ENCODE measurements at regions not wholly inside any gene's neighbourhood (a gene's known extent, or its start where the extent isn't known, plus 50 kb on each side); places are given as distances from the start of the nearest gene placed in this dataset.
"Not testable (repeated sequence)": the region's sequence is repeated elsewhere in the genome, so short reads cannot be mapped to it uniquely, and the experiment has no call there.

DNA sequence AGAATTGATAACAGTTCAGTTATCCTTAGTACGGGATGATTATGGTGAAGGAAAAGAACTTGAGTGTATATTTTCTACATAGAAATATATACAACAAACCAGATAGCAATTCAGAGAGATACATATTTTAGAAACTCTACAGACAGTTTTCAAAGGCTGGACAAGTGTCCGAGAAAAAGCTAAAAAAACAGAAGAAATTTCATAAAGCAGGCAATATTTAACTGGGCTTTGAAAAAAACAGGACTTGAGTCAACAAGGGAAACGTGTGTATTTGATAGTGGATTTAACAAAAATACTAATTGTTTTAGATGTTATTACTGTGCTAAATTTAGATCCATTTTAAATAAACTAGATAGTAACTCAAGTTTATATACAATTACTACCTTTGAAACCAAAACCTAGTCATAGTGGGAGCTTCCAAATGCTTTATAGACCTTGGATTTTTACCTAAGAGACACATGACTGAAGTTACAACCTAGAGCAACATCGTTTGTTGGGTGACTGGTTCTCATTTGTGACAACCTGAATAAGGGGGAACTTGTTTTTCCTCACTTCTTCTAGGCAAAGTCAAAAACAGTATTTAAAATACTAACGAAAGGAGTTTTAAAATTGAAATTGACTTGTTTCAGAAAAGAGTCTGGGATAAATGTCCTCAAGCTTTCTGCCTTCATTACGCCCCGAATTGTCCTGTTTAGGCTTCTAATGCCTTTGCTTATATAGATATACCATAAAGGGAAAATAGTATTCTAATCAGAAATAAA lies 116.7 kb upstream of the PRSS16 start:
- Mint-ChIP-seq H3K36me3 (no peaks in the 10 kb centered on the region), H3K4me1 (peaks cover 17 to 42% (median 22%) of the 10 kb centered on the region in 4 donors), H3K4me3 (peak overlapping the region in 2 of 4 donors; percentile 22 to 59), H3K27me3 (no peaks in the 10 kb centered on the region), H3K9me3 (no peaks in the 10 kb centered on the region), H3K27ac (no peak overlapping the region)
- H3K36me3 ChIP-seq (ENCODE audit: control insufficient read depth, insufficient read depth, low read length), result no peaks in the 10 kb centered on the region
- peak overlapping the region; percentile 95 for H3K4me3 ChIP-seq (ENCODE audit: low read depth, low read length)
- peaks cover 34% of the 10 kb centered on the region for H3K4me1 ChIP-seq (ENCODE audit: control insufficient read depth, insufficient read depth, low read length, poor library complexity, severe bottlenecking)
- peak overlapping the region; percentile 92 for H3K27ac ChIP-seq (ENCODE audit: insufficient read depth, low read length, poor library complexity, severe bottlenecking)
- ATAC-seq (ENCODE audit: low read depth in 2 of 2) (no peak), DNase-seq (peak in 1 of 3 donors; percentile 54)
- H3K27me3 ChIP-seq (ENCODE audit: control insufficient read depth, insufficient read depth, low read length), result no peaks in the 10 kb centered on the region
- H3K9me3 ChIP-seq (ENCODE audit: control insufficient read depth in 2 of 2, low read length in 2 of 2), result no peaks in the 10 kb centered on the region

DNA sequence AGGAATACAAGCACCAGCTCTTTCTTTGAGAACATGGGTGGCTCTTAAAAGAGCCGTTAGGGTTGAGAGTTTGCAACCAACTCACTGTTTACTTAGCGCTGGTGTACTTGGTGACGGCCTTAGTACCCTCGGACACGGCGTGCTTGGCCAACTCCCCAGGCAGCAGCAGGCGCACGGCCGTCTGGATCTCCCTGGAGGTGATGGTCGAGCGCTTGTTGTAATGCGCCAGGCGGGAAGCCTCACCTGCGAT lies 115.3 kb upstream of the PRSS16 start:
- not testable (repeated sequence) for ATAC-seq (ENCODE audit: low read depth in 2 of 2); H3K27me3 ChIP-seq (ENCODE audit: control insufficient read depth, insufficient read depth, low read length); H3K4me3 Mint-ChIP-seq; H3K36me3 Mint-ChIP-seq; H3K36me3 ChIP-seq (ENCODE audit: control insufficient read depth, insufficient read depth, low read length); H3K9me3 ChIP-seq (ENCODE audit: control insufficient read depth in 2 of 2, low read length in 2 of 2); H3K27me3 Mint-ChIP-seq; H3K9me3 Mint-ChIP-seq; H3K27ac Mint-ChIP-seq; DNase-seq
- H3K27ac ChIP-seq (ENCODE audit: insufficient read depth, low read length, poor library complexity, severe bottlenecking), result peak overlapping the region; percentile 92
- peak overlapping the region; percentile 95 for H3K4me3 ChIP-seq (ENCODE audit: low read depth, low read length)
- H3K4me1 Mint-ChIP-seq, result peaks cover 12 to 33% (median 15%) of the 10 kb centered on the region in 4 donors
- peaks cover 29% of the 10 kb centered on the region for H3K4me1 ChIP-seq (ENCODE audit: control insufficient read depth, insufficient read depth, low read length, poor library complexity, severe bottlenecking)

DNA sequence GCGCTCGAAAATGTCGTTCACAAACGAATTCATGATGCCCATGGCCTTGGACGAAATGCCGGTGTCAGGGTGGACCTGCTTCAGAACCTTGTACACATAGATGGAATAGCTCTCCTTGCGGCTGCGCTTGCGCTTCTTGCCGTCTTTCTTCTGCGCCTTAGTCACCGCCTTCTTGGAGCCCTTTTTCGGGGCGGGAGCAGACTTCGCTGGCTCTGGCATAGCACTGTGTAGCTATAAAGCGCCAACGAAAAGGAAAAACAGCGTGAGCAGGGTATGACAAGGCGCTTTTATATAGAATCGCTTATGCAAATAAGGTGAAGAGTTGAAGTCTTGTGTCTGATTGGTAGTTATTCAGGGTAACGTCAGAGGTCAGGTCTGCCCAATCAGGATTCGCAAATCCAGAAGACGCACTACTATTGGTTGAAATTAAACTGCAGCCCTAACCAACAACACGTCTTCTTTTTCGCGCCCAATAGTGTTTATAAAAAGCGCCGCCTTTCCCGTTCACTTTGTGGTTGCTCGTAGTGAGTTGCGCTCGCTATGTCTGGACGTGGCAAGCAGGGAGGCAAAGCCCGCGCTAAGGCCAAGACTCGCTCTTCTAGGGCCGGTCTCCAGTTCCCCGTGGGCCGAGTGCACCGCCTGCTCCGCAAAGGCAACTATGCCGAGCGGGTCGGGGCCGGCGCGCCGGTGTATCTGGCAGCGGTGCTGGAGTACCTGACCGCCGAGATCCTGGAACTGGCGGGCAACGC lies 114.8 kb upstream of the PRSS16 start:
- Mint-ChIP-seq H3K36me3 (no peaks in the 10 kb centered on the region), H3K9me3 (no peaks in the 10 kb centered on the region), H3K27me3 (no peaks in the 10 kb centered on the region), H3K4me1 (peaks cover 10 to 32% (median 13%) of the 10 kb centered on the region in 4 donors), H3K4me3 (no peak overlapping the region), H3K27ac (no peak overlapping the region)
- peaks cover 27% of the 10 kb centered on the region for H3K4me1 ChIP-seq (ENCODE audit: control insufficient read depth, insufficient read depth, low read length, poor library complexity, severe bottlenecking)
- no peaks in the 10 kb centered on the region for H3K27me3 ChIP-seq (ENCODE audit: control insufficient read depth, insufficient read depth, low read length)
- no peaks in the 10 kb centered on the region for H3K36me3 ChIP-seq (ENCODE audit: control insufficient read depth, insufficient read depth, low read length)
- peak; percentile 89 to 99 (median 98) for DNase-seq
- H3K27ac ChIP-seq (ENCODE audit: insufficient read depth, low read length, poor library complexity, severe bottlenecking), result peak overlapping the region; percentile 92
- ATAC-seq (ENCODE audit: low read depth in 2 of 2), result peak; percentile 85 to 87
- no peaks in the 10 kb centered on the region for H3K9me3 ChIP-seq (ENCODE audit: control insufficient read depth in 2 of 2, low read length in 2 of 2)
- peak overlapping the region; percentile 95 for H3K4me3 ChIP-seq (ENCODE audit: low read depth, low read length)

DNA sequence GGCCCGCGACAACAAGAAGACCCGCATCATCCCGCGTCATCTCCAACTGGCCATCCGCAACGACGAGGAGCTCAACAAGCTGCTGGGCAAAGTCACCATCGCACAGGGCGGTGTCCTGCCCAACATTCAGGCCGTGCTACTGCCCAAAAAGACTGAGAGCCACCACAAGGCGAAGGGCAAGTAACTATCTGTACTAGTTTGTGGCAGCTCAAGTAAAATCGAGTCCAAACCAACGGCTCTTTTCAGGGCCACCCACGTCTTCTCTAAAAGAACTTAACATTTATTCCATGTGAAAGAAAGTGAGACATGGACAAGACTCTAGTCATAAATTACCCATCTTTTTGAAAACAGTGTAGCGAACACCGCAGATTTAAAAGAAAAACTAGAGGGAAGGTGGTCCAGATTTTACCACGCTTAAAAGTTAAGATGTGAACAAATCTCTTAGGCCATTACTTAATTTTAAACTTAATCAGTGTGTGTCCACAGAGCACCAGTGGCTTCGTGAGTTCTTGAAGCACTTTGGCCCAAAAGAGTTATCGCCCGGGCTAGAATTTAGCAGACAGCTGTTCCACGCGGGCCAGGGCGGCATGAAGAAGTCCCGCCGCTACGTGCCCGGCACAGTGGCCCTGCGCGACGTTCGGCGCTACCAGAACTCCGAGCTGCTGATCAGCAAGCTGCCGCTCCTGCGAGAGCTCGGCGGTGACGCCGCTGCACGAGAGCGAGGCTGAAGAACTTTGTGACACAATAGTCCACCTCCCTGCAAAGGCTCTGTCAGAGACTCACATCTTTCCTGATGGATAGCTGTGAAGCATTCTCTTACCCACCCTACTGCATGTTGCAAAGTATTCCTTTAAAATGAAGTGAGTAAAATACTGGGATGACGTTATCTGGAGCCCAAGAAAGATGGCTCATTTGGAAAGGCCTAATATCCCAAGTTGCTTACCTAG lies 113.9 kb upstream of the PRSS16 start:
- H3K27ac ChIP-seq (ENCODE audit: insufficient read depth, low read length, poor library complexity, severe bottlenecking), result peak overlapping the region; percentile 92
- peak overlapping the region; percentile 95 for H3K4me3 ChIP-seq (ENCODE audit: low read depth, low read length)
- H3K9me3 Mint-ChIP-seq, result no peaks in the 10 kb centered on the region
- H3K4me3 Mint-ChIP-seq, result no peak overlapping the region
- no peaks in the 10 kb centered on the region for H3K36me3 Mint-ChIP-seq
- H3K27ac Mint-ChIP-seq, result no peak overlapping the region
- DNase-seq, result peak; percentile 50 to 92 (median 79)
- peaks cover 35% of the 10 kb centered on the region for H3K4me1 ChIP-seq (ENCODE audit: control insufficient read depth, insufficient read depth, low read length, poor library complexity, severe bottlenecking)
- peaks cover 16 to 38% (median 18%) of the 10 kb centered on the region in 4 donors for H3K4me1 Mint-ChIP-seq
- H3K36me3 ChIP-seq (ENCODE audit: control insufficient read depth, insufficient read depth, low read length), result no peaks in the 10 kb centered on the region
- H3K9me3 ChIP-seq (ENCODE audit: control insufficient read depth in 2 of 2, low read length in 2 of 2), result no peaks in the 10 kb centered on the region
- peak; percentile 29 to 36 for ATAC-seq (ENCODE audit: low read depth in 2 of 2)
- no peaks in the 10 kb centered on the region for H3K27me3 Mint-ChIP-seq
- no peaks in the 10 kb centered on the region for H3K27me3 ChIP-seq (ENCODE audit: control insufficient read depth, insufficient read depth, low read length)

DNA sequence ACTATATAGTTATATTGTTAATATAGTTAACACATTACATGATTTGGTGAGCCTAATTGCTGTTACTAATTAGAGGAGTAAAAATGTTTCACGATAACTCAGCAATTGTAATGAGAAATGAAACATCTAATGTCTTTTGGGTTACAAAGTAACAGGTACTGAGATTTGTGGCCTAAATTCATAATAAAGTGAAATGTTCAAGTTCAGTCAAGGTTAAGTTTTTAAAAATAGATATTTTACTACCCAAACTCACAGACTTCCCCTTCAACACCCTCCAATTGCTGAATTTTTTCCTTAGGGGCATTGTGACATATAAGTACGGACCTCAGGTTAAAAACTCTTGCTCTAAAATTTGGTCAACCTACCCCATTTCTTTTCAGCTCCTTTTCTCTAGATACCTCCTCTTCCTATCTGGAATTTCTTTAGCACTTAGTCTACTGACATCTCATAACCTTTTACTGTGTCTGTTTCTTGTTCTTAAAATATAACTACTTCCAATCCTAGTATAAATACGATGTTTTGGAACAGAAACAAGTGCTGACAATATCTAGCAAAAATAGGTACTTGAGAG lies 112.3 kb upstream of the PRSS16 start:
- Histone ChIP-seq H3K4me1 (ENCODE audit: control insufficient read depth, insufficient read depth, low read length, poor library complexity, severe bottlenecking) (peaks cover 44% of the 10 kb centered on the region), H3K4me3 (ENCODE audit: low read depth, low read length) (peak overlapping the region; percentile 39), H3K9me3 (ENCODE audit: control insufficient read depth in 2 of 2, low read length in 2 of 2) (no peaks in the 10 kb centered on the region), H3K27me3 (ENCODE audit: control insufficient read depth, insufficient read depth, low read length) (no peaks in the 10 kb centered on the region), H3K36me3 (ENCODE audit: control insufficient read depth, insufficient read depth, low read length) (no peaks in the 10 kb centered on the region), H3K27ac (ENCODE audit: insufficient read depth, low read length, poor library complexity, severe bottlenecking) (peak overlapping the region; percentile 92)
- H3K27me3 Mint-ChIP-seq, result no peaks in the 10 kb centered on the region
- H3K4me1 Mint-ChIP-seq, result peaks cover 23 to 50% (median 28%) of the 10 kb centered on the region in 4 donors
- ATAC-seq (ENCODE audit: low read depth in 2 of 2) (no peak), DNase-seq (no peak)
- no peaks in the 10 kb centered on the region for H3K9me3 Mint-ChIP-seq
- H3K36me3 Mint-ChIP-seq, result no peaks in the 10 kb centered on the region
- H3K27ac Mint-ChIP-seq, result peak overlapping the region in 2 of 3 donors; percentile 29 to 48
- peak overlapping the region in 1 of 4 donors; percentile 26 for H3K4me3 Mint-ChIP-seq

DNA sequence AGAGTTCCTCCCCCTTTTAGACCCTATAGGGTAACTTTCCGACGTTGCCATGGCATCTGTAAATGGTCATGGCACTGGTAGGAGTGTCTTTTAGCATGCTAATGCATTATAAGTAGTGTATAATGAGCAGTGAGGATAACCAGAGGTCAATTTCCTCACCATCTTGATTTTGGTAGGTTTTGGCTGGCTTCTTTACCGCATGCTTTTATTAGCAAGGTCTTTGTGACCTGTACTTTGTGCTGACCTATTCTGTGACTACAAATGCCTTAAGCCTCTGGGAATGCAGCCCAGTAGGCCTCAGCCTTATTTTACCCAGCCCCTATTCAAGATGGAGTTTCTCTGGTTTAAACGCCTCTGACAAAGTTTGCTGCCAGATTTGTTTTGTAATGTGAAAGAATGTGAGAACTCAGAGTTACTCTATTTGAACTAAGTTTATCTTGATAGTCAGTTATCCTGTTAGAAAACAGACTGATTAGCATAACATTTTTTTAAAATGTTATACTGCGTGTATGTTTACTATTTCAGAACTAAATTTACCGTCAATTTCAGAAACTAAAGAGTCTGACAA lies 111.3 kb upstream of the PRSS16 start:
- Mint-ChIP-seq H3K36me3 (no peaks in the 10 kb centered on the region), H3K27ac (no peak overlapping the region), H3K4me1 (peaks cover 24 to 58% (median 33%) of the 10 kb centered on the region in 4 donors), H3K4me3 (no peak overlapping the region), H3K27me3 (no peaks in the 10 kb centered on the region), H3K9me3 (no peaks in the 10 kb centered on the region)
- no peaks in the 10 kb centered on the region for H3K9me3 ChIP-seq (ENCODE audit: control insufficient read depth in 2 of 2, low read length in 2 of 2)
- no peak for DNase-seq
- no peak for ATAC-seq (ENCODE audit: low read depth in 2 of 2)
- no peaks in the 10 kb centered on the region for H3K27me3 ChIP-seq (ENCODE audit: control insufficient read depth, insufficient read depth, low read length)
- H3K4me3 ChIP-seq (ENCODE audit: low read depth, low read length), result peak overlapping the region; percentile 5
- no peak overlapping the region for H3K27ac ChIP-seq (ENCODE audit: insufficient read depth, low read length, poor library complexity, severe bottlenecking)
- H3K36me3 ChIP-seq (ENCODE audit: control insufficient read depth, insufficient read depth, low read length), result no peaks in the 10 kb centered on the region
- H3K4me1 ChIP-seq (ENCODE audit: control insufficient read depth, insufficient read depth, low read length, poor library complexity, severe bottlenecking), result peaks cover 46% of the 10 kb centered on the region

All from CD4-positive, CD25-positive, alpha-beta regulatory T cell (primary cell).